Vagina (tissue), 2 donors: ENCODE measurements at regions not wholly inside any gene's neighbourhood (a gene's known extent, or its start where the extent isn't known, plus 50 kb on each side); places are given as distances from the start of the nearest gene placed in this dataset.
"Not testable (repeated sequence)": the region's sequence is repeated elsewhere in the genome, so short reads cannot be mapped to it uniquely, and the experiment has no call there.

ENCODE experiments used
- DNase-seq, 2 donors: peaks; one replicate each; pipeline ENCODE4 v3.0.0-alpha.2; 2017; ENCODE audit errors: extremely low spot score in 2 of 2
- H3K27ac ChIP-seq: fragments of 200-600 bp; sonication (generic); one replicate; pipeline ENCODE4 v1.5.1; 2019
- H3K27me3 ChIP-seq: fragments of 200-600 bp; sonication (generic); one replicate; pipeline ENCODE4 v1.5.1; 2019
- H3K36me3 ChIP-seq, 2 donors: fragments of 200-600 bp; sonication (generic); one replicate each; pipeline ENCODE4 v1.5.1; 2017 to 2019
- H3K4me1 ChIP-seq: fragments of 200-600 bp; sonication (generic); one replicate; pipeline ENCODE4 v1.5.1; 2019
- H3K4me3 ChIP-seq, 2 donors: fragments of 200-600 bp; sonication (generic); 1 replicate in 1 of 2; 2 replicates in 1 of 2; pipeline ENCODE4 v1.5.1; 2016 to 2019
- H3K9me3 ChIP-seq: fragments of 200-600 bp; sonication (generic); one replicate; pipeline ENCODE4 v1.5.1; 2019
- POLR2A ChIP-seq, 2 donors: fragments of 450-650 bp; IDR thresholded peaks; one replicate each; pipeline ENCODE4 v1.6.1; 2017; ENCODE audit warnings: antibody characterized with exemption in 2 of 2, mild to moderate bottlenecking in 2 of 2, moderate library complexity in 2 of 2
- POLR2AphosphoS5 ChIP-seq, 2 donors: sonication (generic); formaldehyde crosslinking; IDR thresholded peaks; one replicate each; pipeline ENCODE4 v1.9.0; 2017; ENCODE audit warnings: antibody characterized with exemption in 2 of 2, mild to moderate bottlenecking in 2 of 2, low read depth in 1 of 2; ENCODE audit not compliant: insufficient read depth in 1 of 2
- intact Hi-C: fragments of 100-400 bp; cut with DNase I; formaldehyde crosslinking; loops from one replicate; pipeline ENCODE4 v1.15.1; 2023
- TF ChIP-seq, protein P1 (sequence below), 3 experiments: fragments of 450-650 bp in 2 of 3; fragments of 200-600 bp in 1 of 3; sonication (generic) in 1 of 3; IDR thresholded peaks; one replicate each; pipeline ENCODE4 v1.5.1; 2017 to 2019; ENCODE audit warnings: antibody characterized with exemption in 3 of 3, mild to moderate bottlenecking in 2 of 3, moderate library complexity in 2 of 3

DNA sequence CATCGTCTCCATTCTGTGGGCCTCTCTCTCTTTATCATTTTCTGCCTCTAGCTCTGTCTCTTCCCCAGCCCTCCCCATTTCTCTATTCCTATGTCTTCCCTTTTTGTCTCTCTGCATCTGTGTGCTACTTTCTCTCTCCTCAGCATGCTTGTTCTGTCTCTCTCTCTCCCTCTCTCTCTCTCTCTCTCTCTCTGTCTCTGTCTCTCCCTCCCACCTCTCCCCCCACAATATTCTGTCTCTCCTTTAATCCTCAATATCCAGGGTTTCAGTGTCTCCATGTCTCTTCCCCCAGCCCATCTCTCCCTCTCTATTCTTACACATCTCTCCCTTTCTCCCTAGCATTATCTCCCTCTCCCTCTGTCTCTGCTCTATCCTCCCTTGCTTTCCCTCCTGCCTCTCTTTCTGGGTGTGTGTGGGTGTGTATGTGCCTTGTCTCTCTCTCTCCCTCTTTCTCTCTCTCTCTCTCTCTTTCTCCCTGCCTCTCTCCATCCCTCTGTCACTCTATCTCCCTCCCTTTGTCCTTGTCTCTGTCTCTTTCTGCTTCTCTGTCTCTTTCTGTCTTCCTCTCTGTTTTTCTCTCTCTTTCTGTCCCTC, 76.9 kb upstream of the SIRPA start:
- Histone ChIP-seq H3K4me1 (peaks cover 33% of the 10 kb centered on the region), H3K27me3 (no peaks in the 10 kb centered on the region), H3K9me3 (no peaks in the 10 kb centered on the region), H3K27ac (no peak overlapping the region), H3K36me3 (no peaks in the 10 kb centered on the region), H3K4me3 (no peak overlapping the region)
- TF ChIP-seq POLR2AphosphoS5 (IDR thresholded peaks at IDR 0.05; ENCODE audit: insufficient read depth in 1 of 2, low read depth in 1 of 2) (no peak), POLR2A (IDR thresholded peaks at IDR 0.05) (no peak)
- DNase-seq = no peak
- intact Hi-C loops = no loop called here

DNA sequence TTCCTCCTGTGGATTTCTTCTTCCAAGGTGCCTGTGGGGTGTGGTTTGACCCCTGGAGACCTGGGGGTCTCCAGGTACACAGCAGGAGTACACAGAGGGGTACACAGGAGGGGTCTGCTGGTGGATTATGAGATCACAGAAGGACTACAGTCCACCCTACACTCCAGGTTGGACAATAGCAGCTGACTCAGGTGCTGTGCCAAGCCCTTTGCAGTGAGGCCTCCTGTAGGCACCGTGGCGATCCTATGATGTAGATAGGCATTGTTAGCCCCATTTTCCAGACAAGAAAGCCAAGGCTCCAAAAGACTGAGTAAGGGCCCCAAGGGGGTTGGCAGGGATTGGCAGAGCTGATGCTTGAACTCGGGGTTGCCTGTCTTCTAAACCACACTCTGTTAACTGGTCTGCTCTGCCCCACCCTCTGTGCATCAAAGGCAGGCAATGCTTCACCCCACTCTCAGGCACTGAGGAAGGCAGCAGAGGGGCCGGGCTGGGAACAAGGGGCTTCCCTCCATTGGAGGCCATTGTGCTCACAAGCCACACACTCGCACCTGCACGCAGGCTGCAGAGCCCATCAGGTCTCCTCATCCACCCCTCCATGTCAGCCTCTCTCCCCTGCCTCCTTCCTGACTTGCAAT, 77.5 kb upstream of the SIRPA start:
- peak in 1 of 2 donors; percentile 82 for DNase-seq
- H3K4me1 ChIP-seq = peaks cover 39% of the 10 kb centered on the region
- no peaks in the 10 kb centered on the region for H3K36me3 ChIP-seq
- TF ChIP-seq POLR2A (IDR thresholded peaks at IDR 0.05) (no peak), POLR2AphosphoS5 (IDR thresholded peaks at IDR 0.05; ENCODE audit: insufficient read depth in 1 of 2, low read depth in 1 of 2) (no peak)
- TF ChIP-seq, protein P1, sequence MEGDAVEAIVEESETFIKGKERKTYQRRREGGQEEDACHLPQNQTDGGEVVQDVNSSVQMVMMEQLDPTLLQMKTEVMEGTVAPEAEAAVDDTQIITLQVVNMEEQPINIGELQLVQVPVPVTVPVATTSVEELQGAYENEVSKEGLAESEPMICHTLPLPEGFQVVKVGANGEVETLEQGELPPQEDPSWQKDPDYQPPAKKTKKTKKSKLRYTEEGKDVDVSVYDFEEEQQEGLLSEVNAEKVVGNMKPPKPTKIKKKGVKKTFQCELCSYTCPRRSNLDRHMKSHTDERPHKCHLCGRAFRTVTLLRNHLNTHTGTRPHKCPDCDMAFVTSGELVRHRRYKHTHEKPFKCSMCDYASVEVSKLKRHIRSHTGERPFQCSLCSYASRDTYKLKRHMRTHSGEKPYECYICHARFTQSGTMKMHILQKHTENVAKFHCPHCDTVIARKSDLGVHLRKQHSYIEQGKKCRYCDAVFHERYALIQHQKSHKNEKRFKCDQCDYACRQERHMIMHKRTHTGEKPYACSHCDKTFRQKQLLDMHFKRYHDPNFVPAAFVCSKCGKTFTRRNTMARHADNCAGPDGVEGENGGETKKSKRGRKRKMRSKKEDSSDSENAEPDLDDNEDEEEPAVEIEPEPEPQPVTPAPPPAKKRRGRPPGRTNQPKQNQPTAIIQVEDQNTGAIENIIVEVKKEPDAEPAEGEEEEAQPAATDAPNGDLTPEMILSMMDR (IDR thresholded peaks at IDR 0.05) = no peak
- H3K9me3 ChIP-seq = no peaks in the 10 kb centered on the region
- intact Hi-C loops = no loop called here
- H3K4me3 ChIP-seq = no peak overlapping the region
- peak overlapping the region; percentile 18 for H3K27ac ChIP-seq
- no peaks in the 10 kb centered on the region for H3K27me3 ChIP-seq

DNA sequence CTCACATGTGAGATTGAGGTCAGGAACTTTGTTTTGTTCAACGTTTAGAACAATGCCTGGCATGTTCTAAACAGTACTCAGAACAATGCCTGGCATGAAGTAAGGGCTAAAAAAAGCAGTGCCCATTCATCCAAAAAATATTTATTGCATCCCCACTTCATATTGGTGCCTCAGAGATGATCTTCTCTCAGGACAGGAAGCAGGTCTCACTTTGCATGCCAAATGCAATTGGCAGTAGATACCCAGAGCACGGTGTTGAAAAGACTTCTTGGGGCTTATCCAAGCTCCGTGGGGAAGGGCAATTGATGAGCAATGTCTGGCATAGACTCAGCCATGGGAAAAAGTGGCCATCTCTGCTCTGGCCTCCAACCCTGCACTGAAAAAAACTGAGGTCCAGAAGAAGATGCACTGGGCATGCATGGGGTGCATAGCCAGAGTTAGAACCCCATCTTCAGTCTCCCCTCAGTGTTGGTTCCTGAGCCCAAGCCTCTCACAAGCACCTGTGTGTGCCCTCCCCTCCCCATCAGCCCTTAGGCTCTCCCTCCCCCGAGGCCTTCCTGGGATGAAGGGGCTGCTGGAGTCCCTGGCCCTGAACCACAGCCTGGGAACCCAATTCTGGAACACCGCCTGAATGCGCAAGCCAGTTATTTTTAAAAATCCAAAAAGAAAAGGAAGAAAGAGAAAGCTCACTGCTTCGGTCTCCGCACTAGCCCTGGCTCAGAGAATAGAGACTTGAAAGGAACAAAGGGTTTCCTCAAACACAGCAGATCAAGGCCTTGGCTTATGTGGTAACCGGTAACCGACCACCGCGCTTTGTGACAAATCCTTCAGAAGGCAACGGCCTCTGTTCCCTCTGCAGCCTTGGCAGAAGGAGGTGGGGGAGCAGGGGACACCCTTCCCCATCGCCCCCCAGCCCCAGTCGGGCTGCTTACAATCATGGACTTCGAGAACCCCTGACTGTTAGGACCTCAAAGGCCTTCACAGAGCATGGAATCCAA, 78.5 kb upstream of the SIRPA start:
- Histone ChIP-seq H3K4me1 (peaks cover 50% of the 10 kb centered on the region), H3K27ac (peak overlapping the region; percentile 18), H3K9me3 (no peaks in the 10 kb centered on the region), H3K4me3 (no peak overlapping the region), H3K27me3 (no peaks in the 10 kb centered on the region), H3K36me3 (no peaks in the 10 kb centered on the region)
- intact Hi-C loops = no loop called here
- TF ChIP-seq POLR2A (IDR thresholded peaks at IDR 0.05) (no peak), POLR2AphosphoS5 (IDR thresholded peaks at IDR 0.05; ENCODE audit: insufficient read depth in 1 of 2, low read depth in 1 of 2) (no peak)
- TF ChIP-seq, protein P1 (IDR thresholded peaks at IDR 0.05) = no peak
- DNase-seq = peak; percentile 79 to 95

DNA sequence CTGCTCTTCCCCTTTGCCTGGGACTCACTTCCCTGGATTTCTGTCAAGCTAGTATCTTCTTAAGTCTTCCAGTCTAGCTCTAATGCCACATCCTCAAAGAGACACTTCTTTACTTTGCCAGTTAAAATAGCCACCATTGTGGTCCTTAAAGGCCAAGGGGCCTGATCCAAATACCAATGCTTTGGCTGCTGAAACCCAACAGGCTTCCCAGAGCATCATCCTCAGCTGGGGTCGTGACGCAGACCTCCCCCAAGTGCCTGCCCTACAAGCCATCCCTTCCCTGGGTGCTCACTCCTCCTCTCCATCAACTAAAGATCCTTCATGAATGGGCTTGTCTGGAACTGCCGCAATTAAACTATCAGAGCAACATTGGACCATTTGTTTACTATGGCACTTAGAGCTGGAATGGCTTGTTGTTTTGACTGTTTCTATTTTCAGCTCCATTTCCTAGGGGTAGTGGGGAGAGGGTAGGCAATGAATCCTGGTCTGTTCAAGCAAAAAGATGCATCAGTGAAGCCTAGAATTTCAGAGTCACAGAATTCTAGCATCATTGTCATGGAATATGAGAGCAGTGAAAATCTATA, 79.6 kb upstream of the SIRPA start:
- Histone ChIP-seq H3K4me3 (no peak overlapping the region), H3K27ac (peak overlapping the region; percentile 13), H3K9me3 (no peaks in the 10 kb centered on the region), H3K27me3 (no peaks in the 10 kb centered on the region), H3K36me3 (no peaks in the 10 kb centered on the region), H3K4me1 (peaks cover 60% of the 10 kb centered on the region)
- DNase-seq = peak; percentile 42 to 52
- TF ChIP-seq, protein P1 (IDR thresholded peaks at IDR 0.05) = no peak
- TF ChIP-seq POLR2AphosphoS5 (IDR thresholded peaks at IDR 0.05; ENCODE audit: insufficient read depth in 1 of 2, low read depth in 1 of 2) (no peak), POLR2A (IDR thresholded peaks at IDR 0.05) (no peak)
- intact Hi-C loops = no loop called here

DNA sequence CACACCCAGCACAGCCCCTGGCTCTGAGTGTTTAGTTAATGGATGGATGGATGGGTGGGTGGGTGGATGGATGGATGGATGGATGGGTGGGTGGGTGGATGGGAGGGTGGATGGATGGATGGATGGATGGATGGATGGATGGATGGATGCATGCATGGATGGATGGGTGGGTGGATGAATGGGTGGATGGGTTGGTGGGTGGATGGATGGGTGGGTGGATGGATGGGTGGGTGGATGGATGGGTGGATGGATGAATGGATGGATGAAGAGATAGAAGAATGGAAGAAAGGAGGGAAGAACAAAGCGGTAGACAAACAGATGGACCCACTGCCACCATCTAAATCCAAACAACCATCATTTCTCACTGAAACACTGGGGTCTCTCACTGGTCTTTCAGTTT, 80.3 kb upstream of the SIRPA start:
- H3K27ac ChIP-seq, intact Hi-C loops, H3K4me3 ChIP-seq, H3K27me3 ChIP-seq, H3K9me3 ChIP-seq, H3K36me3 ChIP-seq: not testable (repeated sequence)
- DNase-seq = peak in 1 of 2 donors; percentile 34
- peaks cover 65% of the 10 kb centered on the region for H3K4me1 ChIP-seq
